ENCODE measurements at regions not wholly inside any gene's neighbourhood (a gene's known extent, or its start where the extent isn't known, plus 50 kb on each side); places are given as distances from the start of the nearest gene placed in this dataset.

- DNase-seq = no peak
Measured at GRCh38 chrX:5057786-5058185, 1170.9 kb downstream of the NLGN4X start.

- DNase-seq = no peak
Measured at GRCh38 chrX:5054852-5055251, 1173.8 kb downstream of the NLGN4X start.

GRCh38 chrX:5051831-5052491 lies 1176.7 kb downstream of the NLGN4X start:
- no peak for DNase-seq

- DNase-seq = no peak
Measured at GRCh38 chrX:5042563-5042962, 1186.1 kb downstream of the NLGN4X start.

GRCh38 chrX:5031792-5032191 lies 1196.9 kb downstream of the NLGN4X start:
- DNase-seq = no peak

GRCh38 chrX:5015451-5015850 lies 1213.2 kb downstream of the NLGN4X start:
- no peak for DNase-seq

GRCh38 chrX:4994855-4995254 lies 1233.8 kb downstream of the NLGN4X start:
- DNase-seq = no peak

- DNase-seq = no peak
Measured at GRCh38 chrX:4978613-4979012, 1250.1 kb downstream of the NLGN4X start.

- DNase-seq = no peak
Measured at GRCh38 chrX:4971646-4972045, 1257.0 kb downstream of the NLGN4X start.

- no peak for DNase-seq
Measured at GRCh38 chrX:4964112-4964511, 1250.7 kb upstream of the PRKX start.

GRCh38 chrX:4963432-4963831 lies 1250.0 kb upstream of the PRKX start:
- DNase-seq = no peak

GRCh38 chrX:4944767-4945166 lies 1231.3 kb upstream of the PRKX start:
- DNase-seq = no peak

- no peak for DNase-seq
Measured at GRCh38 chrX:4936315-4936714, 1222.9 kb upstream of the PRKX start.

GRCh38 chrX:4935846-4936245 lies 1222.4 kb upstream of the PRKX start:
- no peak for DNase-seq

- no peak for DNase-seq
Measured at GRCh38 chrX:4935401-4935800, 1222.0 kb upstream of the PRKX start.

- no peak for DNase-seq
Measured at GRCh38 chrX:4932790-4933189, 1219.3 kb upstream of the PRKX start.

GRCh38 chrX:4930426-4930825 lies 1217.0 kb upstream of the PRKX start:
- DNase-seq = no peak

- no peak for DNase-seq
Measured at GRCh38 chrX:4925911-4926310, 1212.5 kb upstream of the PRKX start.

GRCh38 chrX:4909348-4909747 lies 1195.9 kb upstream of the PRKX start:
- DNase-seq = no peak

- no peak for DNase-seq
Measured at GRCh38 chrX:4905576-4905975, 1192.1 kb upstream of the PRKX start.

- no peak for DNase-seq
Measured at GRCh38 chrX:4881277-4881676, 1167.8 kb upstream of the PRKX start.

GRCh38 chrX:4878640-4879039 lies 1165.2 kb upstream of the PRKX start:
- no peak for DNase-seq

GRCh38 chrX:4876268-4876667 lies 1162.8 kb upstream of the PRKX start:
- no peak for DNase-seq

- DNase-seq = no peak
Measured at GRCh38 chrX:4851534-4851933, 1138.1 kb upstream of the PRKX start.

GRCh38 chrX:4850312-4850711 lies 1136.9 kb upstream of the PRKX start:
- DNase-seq = no peak
